MCF 10A (cell line): ENCODE measurements at regions not wholly inside any gene's neighbourhood (a gene's known extent, or its start where the extent isn't known, plus 50 kb on each side); places are given as distances from the start of the nearest gene placed in this dataset.

Experiments used
- BruUV-seq: library from RNA; stranded (reverse); fragments of 400-500 nt; replicated peaks from 2 replicates; lab custom pipeline; 2021; lab: Mats Ljungman, UMichigan
- CTCF ChIA-PET: fragments of 300-600 bp; sonication (Branson Sonifier 250); formaldehyde crosslinking; extraction: SDS; loops from one replicate; lab custom pipeline; 2021; ENCODE audit warnings: antibody characterized with exemption, inconsistent platforms; lab: Yijun Ruan, JAX
- POLR2A ChIA-PET: fragments of 300-600, 350-650 bp; sonication (Branson Sonifier 250); formaldehyde crosslinking; extraction: SDS; loops from one replicate; lab custom pipeline; 2020; ENCODE audit warnings: antibody characterized with exemption, inconsistent platforms; lab: Yijun Ruan, JAX
- DNase-seq: peaks from one replicate; pipeline ENCODE4 v3.0.0-alpha.2; 2018; ENCODE audit not compliant: unreplicated experiment
- H3K27ac Mint-ChIP-seq: one replicate; pipeline ENCODE4 v1.8.0; 2022; ENCODE audit warnings: mild to moderate bottlenecking, low read depth, mixed read lengths; ENCODE audit not compliant: unreplicated experiment
- H3K27me3 Mint-ChIP-seq: one replicate; pipeline ENCODE4 v1.8.0; 2022; ENCODE audit warnings: mixed read lengths; ENCODE audit not compliant: insufficient read depth, unreplicated experiment
- H3K36me3 Mint-ChIP-seq: one replicate; pipeline ENCODE4 v1.8.0; 2022; ENCODE audit warnings: mild to moderate bottlenecking, moderate library complexity, mixed read lengths; ENCODE audit not compliant: insufficient read depth, unreplicated experiment
- H3K4me1 Mint-ChIP-seq: one replicate; pipeline ENCODE4 v1.8.0; 2022; ENCODE audit warnings: mixed read lengths; ENCODE audit not compliant: insufficient read depth, unreplicated experiment
- H3K4me3 Mint-ChIP-seq: one replicate; pipeline ENCODE4 v1.8.0; 2022; ENCODE audit warnings: mild to moderate bottlenecking, moderate library complexity, mixed read lengths; ENCODE audit not compliant: unreplicated experiment
- H3K9me3 Mint-ChIP-seq: one replicate; pipeline ENCODE4 v1.8.0; 2022; ENCODE audit warnings: mixed read lengths; ENCODE audit not compliant: unreplicated experiment
- intact Hi-C: fragments of 100-400 bp; cut with micrococcal nuclease; formaldehyde crosslinking; loops from 2 replicates; pipeline ENCODE4 v1.14.1; 2022
- TF ChIP-seq, protein P1 (sequence below): fragments of 200-600 bp; IDR thresholded peaks from one replicate; pipeline ENCODE4 v1.8.0; 2022; ENCODE audit warnings: antibody characterized with exemption, mild to moderate bottlenecking; ENCODE audit not compliant: unreplicated experiment

DNA sequence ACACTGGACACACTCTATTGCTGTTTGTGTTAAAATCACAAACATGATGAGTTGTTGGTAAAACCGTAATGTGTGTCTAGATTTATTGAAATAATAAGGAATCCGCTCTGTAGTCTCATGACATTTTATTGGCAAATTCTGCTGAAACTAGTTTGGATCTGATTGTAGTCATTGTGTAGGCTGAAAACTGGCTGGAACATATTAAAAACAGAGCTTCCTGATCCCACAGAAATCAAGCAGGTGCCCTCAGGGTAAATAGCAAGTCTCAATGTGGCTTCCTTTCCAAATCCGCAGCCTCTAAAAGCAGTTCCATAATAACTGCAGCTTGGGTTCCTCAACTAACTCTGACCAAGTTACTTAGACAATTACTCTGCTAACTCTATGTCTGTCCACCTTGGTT, 427.5 kb upstream of the KIF2A start:
- H3K27me3 Mint-ChIP-seq = no peaks in the 10 kb centered on the region
- H3K4me3 Mint-ChIP-seq = no peak overlapping the region
- POLR2A ChIA-PET = no interaction called here
- intact Hi-C loops = no loop called here
- no TSS peak for BruUV-seq
- H3K9me3 Mint-ChIP-seq = no peaks in the 10 kb centered on the region
- no peak overlapping the region for H3K27ac Mint-ChIP-seq
- CTCF ChIA-PET = no interaction called here
- TF ChIP-seq, protein P1, sequence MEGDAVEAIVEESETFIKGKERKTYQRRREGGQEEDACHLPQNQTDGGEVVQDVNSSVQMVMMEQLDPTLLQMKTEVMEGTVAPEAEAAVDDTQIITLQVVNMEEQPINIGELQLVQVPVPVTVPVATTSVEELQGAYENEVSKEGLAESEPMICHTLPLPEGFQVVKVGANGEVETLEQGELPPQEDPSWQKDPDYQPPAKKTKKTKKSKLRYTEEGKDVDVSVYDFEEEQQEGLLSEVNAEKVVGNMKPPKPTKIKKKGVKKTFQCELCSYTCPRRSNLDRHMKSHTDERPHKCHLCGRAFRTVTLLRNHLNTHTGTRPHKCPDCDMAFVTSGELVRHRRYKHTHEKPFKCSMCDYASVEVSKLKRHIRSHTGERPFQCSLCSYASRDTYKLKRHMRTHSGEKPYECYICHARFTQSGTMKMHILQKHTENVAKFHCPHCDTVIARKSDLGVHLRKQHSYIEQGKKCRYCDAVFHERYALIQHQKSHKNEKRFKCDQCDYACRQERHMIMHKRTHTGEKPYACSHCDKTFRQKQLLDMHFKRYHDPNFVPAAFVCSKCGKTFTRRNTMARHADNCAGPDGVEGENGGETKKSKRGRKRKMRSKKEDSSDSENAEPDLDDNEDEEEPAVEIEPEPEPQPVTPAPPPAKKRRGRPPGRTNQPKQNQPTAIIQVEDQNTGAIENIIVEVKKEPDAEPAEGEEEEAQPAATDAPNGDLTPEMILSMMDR = no peak
- DNase-seq = no peak
- H3K4me1 Mint-ChIP-seq = peaks cover 8% of the 10 kb centered on the region
- H3K36me3 Mint-ChIP-seq = no peaks in the 10 kb centered on the region

DNA sequence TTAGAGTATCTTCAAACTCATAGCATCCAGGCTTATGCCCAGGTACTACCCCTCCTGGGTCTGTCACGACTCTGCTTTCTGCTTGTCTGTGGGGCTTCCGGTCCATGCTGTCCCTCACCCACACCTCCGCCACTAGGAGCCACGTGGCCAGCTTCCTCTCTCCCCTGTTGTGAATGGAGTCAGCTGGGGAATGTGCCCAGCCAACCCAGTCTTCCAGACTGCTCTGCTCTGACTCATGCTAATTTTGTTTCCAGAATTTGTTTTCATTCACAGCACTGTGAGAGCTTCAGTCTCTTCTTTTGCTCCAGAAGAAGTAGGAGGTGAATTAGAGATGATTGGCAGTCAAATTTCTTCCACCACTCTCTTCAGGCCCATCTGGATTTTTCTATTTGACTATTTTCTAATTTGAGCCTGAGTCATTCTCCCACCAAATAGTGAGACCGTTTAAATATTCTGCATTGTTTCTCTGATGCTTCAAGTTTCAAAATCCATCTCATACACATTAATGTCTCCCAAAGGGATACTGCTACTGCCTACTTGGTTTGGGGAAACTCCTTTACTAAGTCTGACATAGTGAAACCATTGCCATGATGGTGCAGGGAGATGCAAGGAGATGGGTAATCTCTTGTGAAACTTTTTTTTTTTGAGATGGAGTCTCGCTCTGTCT, 424.1 kb upstream of the KIF2A start:
- no peak overlapping the region for H3K4me3 Mint-ChIP-seq
- POLR2A ChIA-PET = interaction anchor here (0.6 kb wide), 1 partner anchor 33 kb away, joined by 3 read pairs; no protein-coding TSS in a partner anchor
- peak; percentile 51 for DNase-seq
- H3K4me1 Mint-ChIP-seq = peaks cover 8% of the 10 kb centered on the region
- H3K27ac Mint-ChIP-seq = peak overlapping the region; percentile 14
- no TSS peak for BruUV-seq
- CTCF ChIA-PET = no interaction called here
- TF ChIP-seq, protein P1 = no peak
- intact Hi-C loops = no loop called here
- H3K27me3 Mint-ChIP-seq = no peaks in the 10 kb centered on the region
- no peaks in the 10 kb centered on the region for H3K9me3 Mint-ChIP-seq
- H3K36me3 Mint-ChIP-seq = no peaks in the 10 kb centered on the region

DNA sequence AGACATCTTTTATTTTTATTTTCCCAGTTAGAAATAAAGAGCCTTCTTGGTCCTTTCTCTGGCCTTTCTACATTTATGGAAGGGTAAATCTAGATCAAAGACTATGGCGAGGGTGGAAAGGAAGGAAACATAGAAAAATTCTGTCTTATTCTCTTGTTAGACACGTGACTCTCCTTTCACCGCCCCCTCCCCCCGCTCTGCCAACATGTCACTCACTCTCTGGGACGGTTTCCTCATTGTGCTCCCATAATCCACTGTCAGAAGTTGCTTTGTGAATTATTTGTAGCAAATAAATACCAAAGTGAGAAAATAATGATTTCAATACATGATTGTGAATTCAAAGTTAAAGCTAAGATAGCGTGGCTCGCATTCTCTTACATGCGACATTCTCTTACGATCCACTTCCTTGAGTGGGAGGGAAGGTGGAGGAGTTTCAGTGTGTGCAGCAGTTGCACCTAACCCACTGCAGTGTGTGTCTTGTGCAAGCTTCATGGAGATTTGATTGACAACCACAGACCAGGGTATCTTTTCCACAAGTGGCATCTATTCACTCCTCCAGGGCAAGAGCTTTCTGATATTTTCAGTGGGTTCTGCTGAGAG, 423.0 kb upstream of the KIF2A start:
- ChIA-PET CTCF (no interaction called here), POLR2A (interaction anchor here (0.6 kb wide), 1 partner anchor 43 kb away, joined by 3 read pairs; no protein-coding TSS in a partner anchor)
- TF ChIP-seq, protein P1 = no peak
- Mint-ChIP-seq H3K4me1 (peaks cover 8% of the 10 kb centered on the region), H3K4me3 (no peak overlapping the region), H3K27me3 (no peaks in the 10 kb centered on the region), H3K36me3 (no peaks in the 10 kb centered on the region), H3K27ac (no peak overlapping the region), H3K9me3 (no peaks in the 10 kb centered on the region)
- DNase-seq = no peak
- BruUV-seq = no TSS peak
- intact Hi-C loops = no loop called here

DNA sequence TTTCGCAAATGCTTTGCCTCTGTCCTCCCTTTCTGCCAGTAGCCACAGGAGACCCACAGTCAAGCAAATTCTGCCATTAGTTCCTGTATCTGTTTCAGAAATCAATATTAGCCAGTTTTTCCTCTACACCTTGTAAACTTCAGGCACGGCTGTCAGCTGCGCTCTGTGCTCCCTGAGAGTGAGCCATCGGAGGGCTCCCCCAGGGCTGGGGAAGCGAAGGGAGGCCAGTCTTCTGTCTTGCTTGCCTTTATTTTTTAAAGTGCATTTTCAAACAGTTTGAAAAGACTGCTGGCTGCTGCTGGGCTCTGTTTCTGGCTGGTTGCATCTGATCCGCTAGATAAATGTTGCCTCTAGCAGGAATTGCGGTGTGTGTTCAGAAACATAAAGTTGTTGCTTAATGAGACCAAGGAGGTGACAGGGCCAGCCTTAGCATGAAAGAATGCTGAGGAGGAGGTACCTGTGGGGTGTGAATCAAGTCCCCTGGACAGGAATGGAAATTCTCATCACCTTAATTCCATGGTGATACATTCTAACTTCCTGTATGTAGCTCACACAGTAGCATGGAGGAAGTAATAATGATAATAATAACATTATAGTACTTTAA, 421.7 kb upstream of the KIF2A start:
- no TSS peak for BruUV-seq
- TF ChIP-seq, protein P1 = no peak
- POLR2A ChIA-PET = no interaction called here

More for the DNA sequence above, 421.7 kb upstream of the KIF2A start:
- intact Hi-C loops = no loop called here
- CTCF ChIA-PET = interaction anchor here (0.6 kb wide), 1 partner anchor 1738 kb away, joined by 3 read pairs; no protein-coding TSS in a partner anchor
- no peak overlapping the region for H3K4me3 Mint-ChIP-seq
- H3K27ac Mint-ChIP-seq = no peak overlapping the region
- peaks cover 10% of the 10 kb centered on the region for H3K9me3 Mint-ChIP-seq
- H3K27me3 Mint-ChIP-seq = no peaks in the 10 kb centered on the region
- peaks cover 8% of the 10 kb centered on the region for H3K4me1 Mint-ChIP-seq
- DNase-seq = no peak
- H3K36me3 Mint-ChIP-seq = no peaks in the 10 kb centered on the region
